ENCODE measurements at regions not wholly inside any gene's neighbourhood (a gene's known extent, or its start where the extent isn't known, plus 50 kb on each side); places are given as distances from the start of the nearest gene placed in this dataset.
"Not testable (repeated sequence)": the region's sequence is repeated elsewhere in the genome, so short reads cannot be mapped to it uniquely, and the experiment has no call there.

DNA sequence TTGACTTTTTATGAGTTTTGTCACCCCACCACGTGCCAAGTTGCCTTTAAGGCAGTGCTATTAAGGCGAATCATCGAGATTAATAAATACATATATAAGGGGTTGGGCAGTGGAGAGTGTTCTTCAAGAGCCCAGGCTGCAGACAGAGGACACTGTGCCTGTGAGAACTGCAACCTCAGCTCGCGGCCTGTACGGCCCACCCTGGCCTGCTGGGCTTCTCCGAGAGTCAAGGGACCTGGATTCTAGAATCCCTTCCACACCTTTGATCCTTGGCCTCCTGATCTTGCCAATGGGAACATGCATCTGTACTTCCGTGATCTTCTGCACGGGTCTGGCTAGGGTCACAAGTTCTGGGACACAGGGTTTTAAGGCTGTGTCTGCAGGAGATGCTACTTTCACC, 54.5 kb downstream of the IRX5 start:
- TF ChIP-seq, protein P1, sequence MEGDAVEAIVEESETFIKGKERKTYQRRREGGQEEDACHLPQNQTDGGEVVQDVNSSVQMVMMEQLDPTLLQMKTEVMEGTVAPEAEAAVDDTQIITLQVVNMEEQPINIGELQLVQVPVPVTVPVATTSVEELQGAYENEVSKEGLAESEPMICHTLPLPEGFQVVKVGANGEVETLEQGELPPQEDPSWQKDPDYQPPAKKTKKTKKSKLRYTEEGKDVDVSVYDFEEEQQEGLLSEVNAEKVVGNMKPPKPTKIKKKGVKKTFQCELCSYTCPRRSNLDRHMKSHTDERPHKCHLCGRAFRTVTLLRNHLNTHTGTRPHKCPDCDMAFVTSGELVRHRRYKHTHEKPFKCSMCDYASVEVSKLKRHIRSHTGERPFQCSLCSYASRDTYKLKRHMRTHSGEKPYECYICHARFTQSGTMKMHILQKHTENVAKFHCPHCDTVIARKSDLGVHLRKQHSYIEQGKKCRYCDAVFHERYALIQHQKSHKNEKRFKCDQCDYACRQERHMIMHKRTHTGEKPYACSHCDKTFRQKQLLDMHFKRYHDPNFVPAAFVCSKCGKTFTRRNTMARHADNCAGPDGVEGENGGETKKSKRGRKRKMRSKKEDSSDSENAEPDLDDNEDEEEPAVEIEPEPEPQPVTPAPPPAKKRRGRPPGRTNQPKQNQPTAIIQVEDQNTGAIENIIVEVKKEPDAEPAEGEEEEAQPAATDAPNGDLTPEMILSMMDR (conservative IDR thresholded peaks at IDR 0.05; ENCODE audit: low read depth, low read length), result no peak
- DNase-seq (ENCODE audit: low read depth), result no peak
- no peak overlapping the region for H3K4me3 ChIP-seq (ENCODE audit: low read depth, low read length)

DNA sequence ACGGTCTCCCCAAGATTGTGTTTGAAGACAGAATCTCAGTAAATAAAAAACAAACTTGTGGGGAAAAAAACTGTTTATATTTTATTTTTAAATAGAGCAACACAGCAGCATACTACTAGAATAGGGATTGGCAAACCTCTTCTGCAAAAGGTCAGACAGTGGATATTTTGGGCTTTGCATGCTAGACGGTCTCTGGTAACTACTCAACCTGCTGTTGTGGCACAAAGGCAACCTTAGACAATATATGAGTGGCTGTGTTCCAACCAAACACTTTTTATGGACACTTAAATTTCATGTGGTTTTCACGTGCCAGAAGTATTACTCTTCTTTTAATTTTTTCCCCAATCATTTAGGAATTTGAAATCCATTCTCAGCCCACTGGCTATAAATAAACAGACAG, 55.0 kb downstream of the IRX5 start:
- DNase-seq (ENCODE audit: low read depth), result no peak
- H3K4me3 ChIP-seq (ENCODE audit: low read depth, low read length), result no peak overlapping the region
- TF ChIP-seq, protein P1 (conservative IDR thresholded peaks at IDR 0.05; ENCODE audit: low read depth, low read length), result no peak

DNA sequence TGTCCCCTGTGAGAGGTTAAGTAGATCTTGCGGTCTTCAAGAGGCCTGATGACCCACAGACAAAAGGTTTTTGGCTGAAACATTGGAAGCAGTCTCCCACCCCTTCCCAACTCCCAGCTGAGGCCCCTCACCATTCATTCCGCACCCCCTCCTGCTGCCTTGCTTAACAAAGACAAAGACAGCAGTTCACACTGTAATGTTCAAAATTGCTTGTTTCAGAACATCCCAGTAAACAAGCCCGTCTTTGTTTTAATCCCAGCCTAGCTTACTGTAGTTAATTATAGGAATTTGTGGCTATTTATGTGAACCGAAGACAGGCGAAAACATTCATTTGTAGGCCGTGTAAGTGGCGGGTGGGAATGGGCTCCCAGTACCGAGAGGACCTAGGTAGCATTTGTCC, 55.7 kb downstream of the IRX5 start:
- TF ChIP-seq, protein P1 (conservative IDR thresholded peaks at IDR 0.05; ENCODE audit: low read depth, low read length), result no peak
- no peak overlapping the region for H3K4me3 ChIP-seq (ENCODE audit: low read depth, low read length)
- DNase-seq (ENCODE audit: low read depth), result no peak

DNA sequence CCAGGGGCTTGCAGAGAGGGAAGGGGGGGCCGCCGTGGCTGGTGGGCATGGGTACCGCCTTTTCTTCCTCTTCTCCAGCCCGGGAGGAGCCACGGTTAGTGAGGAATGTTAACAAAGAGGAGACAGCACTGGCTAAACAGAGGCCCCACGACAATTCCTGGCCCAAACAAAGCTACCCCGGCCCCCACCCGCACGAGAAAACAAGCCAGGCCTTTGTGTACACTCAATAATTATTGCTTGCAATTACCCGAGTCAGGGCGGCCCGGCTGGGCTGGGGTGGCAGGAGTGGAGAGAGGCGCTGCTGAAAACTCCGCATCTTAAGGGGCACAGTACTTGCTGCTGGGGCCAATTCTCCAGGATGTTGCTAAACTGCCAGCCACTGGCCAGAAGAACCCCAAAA, 56.4 kb downstream of the IRX5 start:
- H3K4me3 ChIP-seq (ENCODE audit: low read depth, low read length), result no peak overlapping the region
- DNase-seq (ENCODE audit: low read depth), result no peak
- TF ChIP-seq, protein P1 (conservative IDR thresholded peaks at IDR 0.05; ENCODE audit: low read depth, low read length), result no peak

DNA sequence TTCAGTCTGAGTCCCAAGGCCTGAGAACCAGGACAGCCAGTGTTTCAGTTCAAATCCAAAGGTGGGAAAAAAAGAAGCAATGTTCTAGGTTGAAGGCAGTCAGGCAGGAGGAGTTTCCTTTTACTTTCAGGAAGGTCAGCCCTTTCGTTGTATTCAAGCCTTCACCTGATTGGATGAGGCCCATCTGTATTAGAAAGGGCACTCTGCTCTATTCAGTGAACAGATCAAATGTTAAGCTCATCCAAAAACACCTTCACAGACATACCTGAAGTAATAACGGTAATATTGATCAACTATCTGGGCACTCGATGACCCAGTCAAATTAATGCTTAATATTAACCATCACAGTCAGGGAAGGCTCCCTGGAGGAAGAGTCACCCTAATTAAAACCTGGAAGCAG, 60.9 kb downstream of the IRX5 start:
- TF ChIP-seq, protein P1 (conservative IDR thresholded peaks at IDR 0.05; ENCODE audit: low read depth, low read length), result no peak
- H3K4me3 ChIP-seq (ENCODE audit: low read depth, low read length), result no peak overlapping the region
- no peak for DNase-seq (ENCODE audit: low read depth)

DNA sequence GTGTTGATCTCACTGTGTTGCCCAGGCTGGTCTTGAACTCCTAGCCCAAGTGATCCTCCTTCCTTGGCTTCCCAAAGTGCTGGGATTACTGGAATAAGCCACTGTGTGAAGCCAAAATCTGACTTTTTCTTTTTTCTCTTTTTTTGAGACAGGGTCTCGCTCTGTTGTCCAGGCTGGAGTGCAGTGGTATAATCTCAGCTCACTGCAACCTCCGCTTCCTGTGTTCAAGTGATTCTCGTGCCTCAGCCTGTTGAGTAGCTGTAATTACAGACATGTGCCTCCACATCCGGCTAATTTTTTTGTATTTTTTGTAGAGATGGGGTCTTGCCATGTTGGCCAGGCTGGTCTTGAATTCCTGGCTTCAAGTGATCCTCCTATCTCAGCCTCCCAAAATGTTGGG, 61.3 kb downstream of the IRX5 start:
- H3K4me3 ChIP-seq (ENCODE audit: low read depth, low read length); DNase-seq (ENCODE audit: low read depth): not testable (repeated sequence)

DNA sequence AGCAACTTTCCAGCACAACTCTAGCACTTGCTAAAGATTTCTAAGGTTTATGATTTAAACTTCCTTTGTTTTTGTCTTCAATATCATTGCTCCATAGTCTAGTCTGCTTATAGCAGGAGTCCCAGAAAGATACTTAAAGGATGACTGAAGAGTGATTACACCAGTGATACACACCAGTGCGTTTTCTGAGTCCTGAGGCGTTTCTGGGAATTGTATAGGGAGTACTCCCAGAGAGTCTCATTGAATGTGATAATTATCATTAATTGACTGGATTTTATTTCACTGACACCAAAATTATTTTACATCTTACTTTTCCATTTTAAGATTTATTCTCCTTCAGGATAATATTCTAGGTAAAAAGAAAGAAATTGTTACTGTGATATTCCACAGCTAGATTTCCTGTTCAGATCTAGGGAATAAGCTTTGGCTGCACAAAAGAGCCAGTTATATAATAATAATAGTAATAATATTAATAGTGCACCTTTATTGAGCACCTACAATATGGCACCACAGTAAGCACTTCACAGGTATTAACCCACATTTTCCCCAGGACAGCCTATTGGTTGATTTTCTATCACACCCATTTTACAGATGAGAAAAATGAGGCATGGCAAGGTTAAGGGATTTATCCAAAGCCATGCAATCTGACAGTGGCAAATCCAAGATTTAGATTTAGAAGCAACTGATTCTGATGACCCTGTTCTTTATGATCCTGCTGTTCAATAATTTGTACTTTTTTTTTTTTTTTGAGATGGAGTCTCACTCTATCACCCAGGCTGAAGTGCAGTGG, 62.6 kb downstream of the IRX5 start:
- DNase-seq (ENCODE audit: low read depth), result no peak
- TF ChIP-seq, protein P1 (conservative IDR thresholded peaks at IDR 0.05; ENCODE audit: low read depth, low read length), result no peak
- no peak overlapping the region for H3K4me3 ChIP-seq (ENCODE audit: low read depth, low read length)
